ENCODE measurements at regions not wholly inside any gene's neighbourhood (a gene's known extent, or its start where the extent isn't known, plus 50 kb on each side); places are given as distances from the start of the nearest gene placed in this dataset.

DNA sequence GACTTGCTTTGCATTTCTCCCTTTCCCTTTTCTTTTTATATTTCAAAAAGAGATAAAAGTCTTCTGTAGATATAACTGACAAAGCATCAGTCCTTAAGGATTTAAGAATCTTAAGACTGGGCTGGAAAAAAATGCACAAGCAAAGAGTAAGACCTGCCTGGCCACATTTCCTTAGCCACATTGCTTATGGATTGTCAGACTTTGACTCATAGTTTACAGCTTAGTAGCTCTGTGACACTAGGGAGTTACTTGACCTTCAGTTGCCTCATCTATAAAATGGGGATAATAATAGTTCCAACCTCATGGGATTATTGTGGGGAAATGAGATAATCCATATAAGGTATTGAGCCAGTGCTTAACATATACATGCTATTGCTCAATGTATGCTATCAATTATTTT, 66.4 kb upstream of the STK38L start:
- Mint-ChIP-seq H3K36me3 (ENCODE audit: low read depth) (no peaks in the 10 kb centered on the region), H3K9me3 (peaks cover 2% of the 10 kb centered on the region), H3K27me3 (ENCODE audit: low read depth) (no peaks in the 10 kb centered on the region), H3K4me3 (no peak overlapping the region), H3K27ac (ENCODE audit: unreplicated experiment) (no peak overlapping the region), H3K4me1 (no peaks in the 10 kb centered on the region)
- DNase-seq (ENCODE audit: low read depth, low spot score), result no peak
- TF ChIP-seq, protein P1, sequence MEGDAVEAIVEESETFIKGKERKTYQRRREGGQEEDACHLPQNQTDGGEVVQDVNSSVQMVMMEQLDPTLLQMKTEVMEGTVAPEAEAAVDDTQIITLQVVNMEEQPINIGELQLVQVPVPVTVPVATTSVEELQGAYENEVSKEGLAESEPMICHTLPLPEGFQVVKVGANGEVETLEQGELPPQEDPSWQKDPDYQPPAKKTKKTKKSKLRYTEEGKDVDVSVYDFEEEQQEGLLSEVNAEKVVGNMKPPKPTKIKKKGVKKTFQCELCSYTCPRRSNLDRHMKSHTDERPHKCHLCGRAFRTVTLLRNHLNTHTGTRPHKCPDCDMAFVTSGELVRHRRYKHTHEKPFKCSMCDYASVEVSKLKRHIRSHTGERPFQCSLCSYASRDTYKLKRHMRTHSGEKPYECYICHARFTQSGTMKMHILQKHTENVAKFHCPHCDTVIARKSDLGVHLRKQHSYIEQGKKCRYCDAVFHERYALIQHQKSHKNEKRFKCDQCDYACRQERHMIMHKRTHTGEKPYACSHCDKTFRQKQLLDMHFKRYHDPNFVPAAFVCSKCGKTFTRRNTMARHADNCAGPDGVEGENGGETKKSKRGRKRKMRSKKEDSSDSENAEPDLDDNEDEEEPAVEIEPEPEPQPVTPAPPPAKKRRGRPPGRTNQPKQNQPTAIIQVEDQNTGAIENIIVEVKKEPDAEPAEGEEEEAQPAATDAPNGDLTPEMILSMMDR (conservative IDR thresholded peaks at IDR 0.05), result no peak

DNA sequence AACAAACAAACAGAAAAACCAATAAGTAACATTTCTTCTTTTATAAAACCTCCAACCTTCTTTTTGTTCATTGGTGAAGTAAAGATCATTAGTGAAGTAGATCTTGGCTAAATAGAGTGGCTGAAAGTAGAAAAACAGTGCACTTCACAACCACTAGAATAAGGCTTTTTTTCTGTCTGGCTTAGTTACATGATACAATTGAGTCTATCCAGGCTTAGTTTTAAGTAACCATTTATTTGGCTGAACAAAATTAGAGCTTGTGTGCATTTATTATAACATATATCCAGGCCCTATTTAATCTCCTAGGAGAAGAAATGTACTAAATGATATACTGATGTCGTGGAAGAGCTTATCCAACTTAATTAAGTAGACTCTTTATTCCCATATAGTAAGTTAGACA, 65.8 kb upstream of the STK38L start:
- DNase-seq (ENCODE audit: low read depth, low spot score), result no peak
- Mint-ChIP-seq H3K36me3 (ENCODE audit: low read depth) (no peaks in the 10 kb centered on the region), H3K4me3 (no peak overlapping the region), H3K27ac (ENCODE audit: unreplicated experiment) (no peak overlapping the region), H3K4me1 (no peaks in the 10 kb centered on the region), H3K9me3 (peaks cover under 1% of the 10 kb centered on the region), H3K27me3 (ENCODE audit: low read depth) (no peaks in the 10 kb centered on the region)
- TF ChIP-seq, protein P1 (conservative IDR thresholded peaks at IDR 0.05), result no peak

DNA sequence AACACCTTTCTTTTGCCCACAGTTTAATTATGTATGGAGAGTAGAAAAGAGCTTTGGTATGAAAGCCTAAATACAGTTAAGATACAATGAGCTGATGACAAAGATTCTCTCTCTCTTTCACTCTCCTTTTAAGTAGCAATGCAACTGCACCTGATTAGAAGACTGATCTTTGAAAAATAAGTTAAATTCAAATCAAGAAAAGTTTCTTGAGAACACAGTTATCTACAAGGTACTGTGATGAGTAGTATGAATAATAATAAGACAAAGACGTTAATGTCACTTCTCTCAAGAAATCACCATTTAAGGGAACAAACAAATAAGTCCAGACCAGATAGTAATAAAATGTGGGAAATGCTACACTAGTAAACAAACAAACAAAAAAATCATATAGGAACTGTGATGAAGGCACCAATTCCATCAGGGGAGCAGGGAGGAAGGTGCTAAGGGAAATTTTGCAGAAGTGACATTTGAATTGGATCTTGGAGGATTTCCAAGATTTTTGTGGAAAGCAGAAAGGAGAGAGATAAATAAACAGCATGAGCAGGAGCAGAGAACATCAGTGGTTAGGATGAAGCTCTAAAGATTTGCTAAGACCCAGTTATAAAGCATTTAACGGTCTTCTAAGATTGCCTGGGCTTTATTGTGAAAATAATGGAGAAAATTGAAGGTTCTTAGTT, 65.2 kb upstream of the STK38L start:
- no peaks in the 10 kb centered on the region for H3K4me1 Mint-ChIP-seq
- no peak overlapping the region for H3K27ac Mint-ChIP-seq (ENCODE audit: unreplicated experiment)
- TF ChIP-seq, protein P1 (conservative IDR thresholded peaks at IDR 0.05), result no peak
- no peak overlapping the region for H3K4me3 Mint-ChIP-seq
- DNase-seq (ENCODE audit: low read depth, low spot score), result no peak
- no peaks in the 10 kb centered on the region for H3K27me3 Mint-ChIP-seq (ENCODE audit: low read depth)
- H3K9me3 Mint-ChIP-seq, result no peaks in the 10 kb centered on the region
- H3K36me3 Mint-ChIP-seq (ENCODE audit: low read depth), result no peaks in the 10 kb centered on the region

DNA sequence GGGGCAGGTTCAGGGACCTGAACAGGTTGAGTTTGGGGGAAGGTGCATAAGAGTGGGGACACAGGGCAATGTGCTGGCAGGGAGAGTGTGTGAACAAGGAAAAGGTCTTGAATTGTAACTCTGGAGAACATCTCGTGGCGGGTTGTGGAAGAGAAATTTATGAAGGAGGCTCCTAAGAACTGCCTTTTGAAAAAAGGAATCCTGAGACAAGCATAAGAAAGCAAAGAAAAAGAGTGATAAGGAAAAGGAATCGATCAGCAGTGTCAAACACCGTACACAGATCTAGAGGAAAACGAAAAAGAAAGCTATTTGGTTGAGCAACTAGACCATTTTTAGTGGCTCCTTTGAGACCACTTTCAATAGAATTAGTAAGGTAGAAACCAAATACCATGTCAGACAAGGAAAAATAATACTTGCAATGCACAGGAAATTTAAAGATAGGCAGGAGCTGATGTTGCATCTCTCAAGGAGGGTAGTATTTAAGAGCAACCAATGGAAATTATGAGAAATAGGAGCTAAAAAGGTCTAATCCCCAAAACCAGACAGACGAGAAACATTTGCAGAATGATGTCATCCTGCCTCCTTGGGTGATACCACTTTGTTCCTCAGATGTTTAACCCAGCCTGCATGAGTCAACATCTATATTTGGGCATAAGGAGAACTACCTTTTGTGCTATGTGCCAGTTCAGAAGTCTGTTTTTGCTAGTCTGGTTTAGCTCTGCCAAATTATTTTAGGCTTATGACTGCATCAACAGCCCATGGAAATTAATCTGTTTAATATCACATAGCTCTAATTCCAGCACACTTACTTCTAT, 64.5 kb upstream of the STK38L start:
- Mint-ChIP-seq H3K4me1 (no peaks in the 10 kb centered on the region), H3K9me3 (no peaks in the 10 kb centered on the region), H3K36me3 (ENCODE audit: low read depth) (no peaks in the 10 kb centered on the region), H3K27ac (ENCODE audit: unreplicated experiment) (no peak overlapping the region), H3K4me3 (no peak overlapping the region), H3K27me3 (ENCODE audit: low read depth) (no peaks in the 10 kb centered on the region)
- TF ChIP-seq, protein P1 (conservative IDR thresholded peaks at IDR 0.05), result no peak
- no peak for DNase-seq (ENCODE audit: low read depth, low spot score)

DNA sequence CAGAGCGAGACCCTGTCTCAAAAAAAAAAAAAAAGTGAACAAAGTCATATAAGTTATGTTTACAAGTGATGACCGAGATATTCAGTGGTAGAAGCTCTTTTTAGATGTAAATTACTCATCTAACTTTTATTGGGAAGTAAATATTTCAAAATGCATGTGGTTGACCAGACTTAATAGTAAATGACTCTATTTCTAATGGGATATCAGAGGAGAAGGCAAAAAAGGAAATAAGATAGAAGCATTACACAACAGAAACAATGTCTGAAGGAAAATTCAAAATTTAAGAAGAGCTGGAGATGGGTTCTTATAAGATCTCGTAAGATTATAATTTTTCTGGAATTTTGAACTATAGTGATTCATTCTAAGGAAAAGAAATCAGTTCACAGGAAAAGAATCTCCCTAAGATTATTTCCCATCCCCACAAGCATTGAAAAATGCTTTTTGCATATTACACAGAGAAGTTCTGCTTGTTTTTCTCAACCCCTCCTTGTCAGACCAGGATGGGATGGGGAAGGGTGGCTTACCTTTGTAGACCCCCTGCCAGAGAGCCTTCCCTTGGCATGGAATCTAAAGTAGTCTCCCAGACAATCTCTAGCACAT, 63.1 kb upstream of the STK38L start:
- DNase-seq (ENCODE audit: low read depth, low spot score), result no peak
- Mint-ChIP-seq H3K27me3 (ENCODE audit: low read depth) (no peaks in the 10 kb centered on the region), H3K9me3 (no peaks in the 10 kb centered on the region), H3K4me1 (no peaks in the 10 kb centered on the region), H3K36me3 (ENCODE audit: low read depth) (no peaks in the 10 kb centered on the region), H3K4me3 (no peak overlapping the region), H3K27ac (ENCODE audit: unreplicated experiment) (no peak overlapping the region)
- TF ChIP-seq, protein P1 (conservative IDR thresholded peaks at IDR 0.05), result no peak

Data from neural crest cell (in vitro differentiated cells).